OCI-LY7 (cell line): ENCODE measurements at regions not wholly inside any gene's neighbourhood (a gene's known extent, or its start where the extent isn't known, plus 50 kb on each side); places are given as distances from the start of the nearest gene placed in this dataset.

Source experiments
- EZH2phosphoT487 ChIP-seq: fragments of 200-600 bp; sonication (generic); IDR thresholded peaks from 2 replicates; pipeline ENCODE4 v1.6.1; 2018; ENCODE audit warnings: low read depth, borderline replicate concordance, mild to moderate bottlenecking, mixed run types, antibody characterized with exemption, low read length, moderate library complexity, mixed read lengths
- TF ChIP-seq, protein P1 (sequence below): fragments of 200-600 bp; sonication (generic); conservative IDR thresholded peaks from 2 replicates; pipeline ENCODE4 v1.5.1; 2014; ENCODE audit warnings: mild to moderate bottlenecking, antibody characterized with exemption, low read length, moderate library complexity, mixed read lengths

DNA sequence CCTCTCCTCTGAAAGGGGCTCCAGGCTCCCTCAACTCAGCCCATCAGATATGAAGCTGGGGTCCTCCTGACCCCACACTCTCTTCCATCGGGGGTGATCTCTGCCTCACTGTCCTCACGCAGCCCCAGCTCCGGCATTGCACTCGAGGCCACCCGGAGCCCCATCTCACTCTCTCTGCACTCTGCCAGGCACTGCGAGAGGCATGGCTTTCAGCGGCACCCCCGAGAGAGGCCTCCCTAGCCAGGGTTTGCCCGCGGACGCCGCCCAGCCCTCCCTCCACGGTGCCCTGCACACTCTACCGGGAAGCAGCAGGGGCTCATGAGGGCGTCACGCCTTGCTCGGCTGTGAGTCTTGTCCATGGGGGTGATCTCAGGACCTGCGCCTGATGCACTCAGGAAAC lies 436.2 kb downstream of the BRD1 start:
- TF ChIP-seq, protein P1, sequence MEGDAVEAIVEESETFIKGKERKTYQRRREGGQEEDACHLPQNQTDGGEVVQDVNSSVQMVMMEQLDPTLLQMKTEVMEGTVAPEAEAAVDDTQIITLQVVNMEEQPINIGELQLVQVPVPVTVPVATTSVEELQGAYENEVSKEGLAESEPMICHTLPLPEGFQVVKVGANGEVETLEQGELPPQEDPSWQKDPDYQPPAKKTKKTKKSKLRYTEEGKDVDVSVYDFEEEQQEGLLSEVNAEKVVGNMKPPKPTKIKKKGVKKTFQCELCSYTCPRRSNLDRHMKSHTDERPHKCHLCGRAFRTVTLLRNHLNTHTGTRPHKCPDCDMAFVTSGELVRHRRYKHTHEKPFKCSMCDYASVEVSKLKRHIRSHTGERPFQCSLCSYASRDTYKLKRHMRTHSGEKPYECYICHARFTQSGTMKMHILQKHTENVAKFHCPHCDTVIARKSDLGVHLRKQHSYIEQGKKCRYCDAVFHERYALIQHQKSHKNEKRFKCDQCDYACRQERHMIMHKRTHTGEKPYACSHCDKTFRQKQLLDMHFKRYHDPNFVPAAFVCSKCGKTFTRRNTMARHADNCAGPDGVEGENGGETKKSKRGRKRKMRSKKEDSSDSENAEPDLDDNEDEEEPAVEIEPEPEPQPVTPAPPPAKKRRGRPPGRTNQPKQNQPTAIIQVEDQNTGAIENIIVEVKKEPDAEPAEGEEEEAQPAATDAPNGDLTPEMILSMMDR, result no peak
- no peak for TF ChIP-seq EZH2phosphoT487
